H9 (cell line): ENCODE measurements at regions not wholly inside any gene's neighbourhood (a gene's known extent, or its start where the extent isn't known, plus 50 kb on each side); places are given as distances from the start of the nearest gene placed in this dataset.

ENCODE experiments used
- DNase-seq: peaks from one replicate; pipeline ENCODE4 v3.0.0-alpha.2; 2017
- H2AFZ ChIP-seq: one replicate; pipeline ENCODE4 v1.6.1; 2013; ENCODE audit warnings: mild to moderate bottlenecking, low read length, control low read depth, moderate library complexity
- H2AK5ac ChIP-seq: 2 replicates; pipeline ENCODE4 v1.6.1; 2013; ENCODE audit warnings: low read length, control low read depth, mixed read lengths; ENCODE audit not compliant: insufficient read length
- H2BK120ac ChIP-seq: one replicate; pipeline ENCODE4 v1.6.1; 2013; ENCODE audit warnings: low read depth, mild to moderate bottlenecking, low read length, control low read depth, inconsistent platforms; ENCODE audit not compliant: poor library complexity, severe bottlenecking
- H2BK12ac ChIP-seq: 2 replicates; pipeline ENCODE4 v1.6.1; 2013; ENCODE audit warnings: low read length, control low read depth, mixed read lengths, low read depth; ENCODE audit not compliant: insufficient read length
- H2BK15ac ChIP-seq: 2 replicates; pipeline ENCODE4 v1.6.1; 2013; ENCODE audit warnings: low read depth, low read length, control low read depth
- H2BK20ac ChIP-seq: one replicate; pipeline ENCODE4 v1.6.1; 2013; ENCODE audit warnings: low read depth, mild to moderate bottlenecking, low read length, control low read depth, inconsistent platforms; ENCODE audit not compliant: poor library complexity, severe bottlenecking
- H2BK5ac ChIP-seq: 2 replicates; pipeline ENCODE4 v1.6.1; 2013; ENCODE audit warnings: low read length, control low read depth, mixed read lengths; ENCODE audit not compliant: insufficient read length
- H3K14ac ChIP-seq: 2 replicates; pipeline ENCODE4 v1.6.1; 2013; ENCODE audit warnings: low read length, control low read depth; ENCODE audit not compliant: insufficient read depth
- H3K18ac ChIP-seq: 2 replicates; pipeline ENCODE4 v1.6.1; 2013; ENCODE audit warnings: low read depth, mild to moderate bottlenecking, mixed read lengths, low read length, control low read depth; ENCODE audit not compliant: insufficient read length
- H3K23ac ChIP-seq: 2 replicates; pipeline ENCODE4 v1.6.1; 2013; ENCODE audit warnings: low read length, control low read depth, mixed read lengths, low read depth; ENCODE audit not compliant: insufficient read length
- H3K23me2 ChIP-seq: 2 replicates; pipeline ENCODE4 v1.6.1; 2013; ENCODE audit warnings: low read depth, mild to moderate bottlenecking, mixed read lengths, low read length, control low read depth; ENCODE audit not compliant: insufficient read length, poor library complexity, severe bottlenecking
- H3K27ac ChIP-seq: 2 replicates; pipeline ENCODE4 v1.5.1; 2013; ENCODE audit warnings: low read length, control low read depth, mixed read lengths, low read depth; ENCODE audit not compliant: insufficient read length
- H3K27me3 ChIP-seq: 2 replicates; pipeline ENCODE4 v1.6.1; 2013; ENCODE audit warnings: low read length, control low read depth, inconsistent platforms; ENCODE audit not compliant: insufficient read depth
- H3K4ac ChIP-seq: 2 replicates; pipeline ENCODE4 v1.6.1; 2013; ENCODE audit warnings: low read depth, mild to moderate bottlenecking, control low read depth, inconsistent platforms, low read length, moderate library complexity
- H3K4me1 ChIP-seq: 2 replicates; pipeline ENCODE4 v1.6.1; 2013; ENCODE audit warnings: low read length, control low read depth, inconsistent platforms; ENCODE audit not compliant: insufficient read depth
- H3K4me2 ChIP-seq: 2 replicates; pipeline ENCODE4 v1.6.1; 2013; ENCODE audit warnings: low read length, control low read depth, mixed read lengths; ENCODE audit not compliant: insufficient read length, insufficient read depth
- H3K56ac ChIP-seq: 2 replicates; pipeline ENCODE4 v1.6.1; 2013; ENCODE audit warnings: low read depth, mild to moderate bottlenecking, mixed read lengths, low read length, control low read depth; ENCODE audit not compliant: insufficient read length
- H3K79me1 ChIP-seq: 2 replicates; pipeline ENCODE4 v1.6.1; 2013; ENCODE audit warnings: low read depth, mild to moderate bottlenecking, moderate library complexity, low read length, control low read depth, inconsistent platforms; ENCODE audit not compliant: insufficient read depth, poor library complexity, severe bottlenecking
- H3K79me2 ChIP-seq: 2 replicates; pipeline ENCODE4 v1.6.1; 2013; ENCODE audit warnings: low read length, control low read depth, inconsistent platforms; ENCODE audit not compliant: insufficient read depth
- H3K9ac ChIP-seq: 2 replicates; pipeline ENCODE4 v1.6.1; 2013; ENCODE audit warnings: low read length, control low read depth, mixed read lengths; ENCODE audit not compliant: insufficient read length; ENCODE audit errors: extremely low read depth
- H3K9me3 ChIP-seq: one replicate; pipeline ENCODE4 v1.6.1; 2013; ENCODE audit warnings: low read depth, low read length, inconsistent platforms; ENCODE audit not compliant: control insufficient read depth
- H3T11ph ChIP-seq: one replicate; pipeline ENCODE4 v1.6.1; 2013; ENCODE audit warnings: mild to moderate bottlenecking, low read length, control low read depth, inconsistent platforms
- H4K20me1 ChIP-seq: one replicate; pipeline ENCODE4 v1.6.1; 2013; ENCODE audit not compliant: control insufficient read depth, insufficient read length, insufficient read depth
- H4K5ac ChIP-seq: 2 replicates; pipeline ENCODE4 v1.6.1; 2013; ENCODE audit warnings: low read depth, mild to moderate bottlenecking, mixed read lengths, low read length, control low read depth; ENCODE audit not compliant: insufficient read length
- H4K8ac ChIP-seq: replicated peaks from 2 replicates; pipeline ENCODE4 v1.6.1; 2013; ENCODE audit warnings: low read length, control low read depth, mixed read lengths, low read depth; ENCODE audit not compliant: insufficient read length
- H4K91ac ChIP-seq: 2 replicates; pipeline ENCODE4 v1.6.1; 2013; ENCODE audit warnings: low read depth, mild to moderate bottlenecking, moderate library complexity, mixed read lengths, low read length, control low read depth; ENCODE audit not compliant: insufficient read length
- H3K27ac Mint-ChIP-seq, 3 experiments: 2 replicates in 2 of 3; 3 replicates in 1 of 3; pipeline ENCODE4 v1.8.0; 2020 to 2021; ENCODE audit warnings: mixed read lengths in 3 of 3, mild to moderate bottlenecking in 1 of 3, moderate library complexity in 1 of 3
- H3K27me3 Mint-ChIP-seq: 2 replicates; pipeline ENCODE4 v1.8.0; 2021; ENCODE audit warnings: low read depth, mild to moderate bottlenecking, moderate library complexity, mixed read lengths
- H3K36me3 Mint-ChIP-seq, 3 experiments: 2 replicates in 2 of 3; 3 replicates in 1 of 3; pipeline ENCODE4 v1.8.0; 2020 to 2021; ENCODE audit warnings: low read depth in 3 of 3, mixed read lengths in 3 of 3; ENCODE audit not compliant: insufficient read depth in 1 of 3
- H3K4me1 Mint-ChIP-seq, 2 experiments: 2 replicates each; pipeline ENCODE4 v1.8.0; 2020; ENCODE audit warnings: mixed read lengths in 2 of 2
- H3K4me3 Mint-ChIP-seq, 2 experiments: 2 replicates in 1 of 2; 3 replicates in 1 of 2; pipeline ENCODE4 v1.8.0; 2020 to 2021; ENCODE audit warnings: mild to moderate bottlenecking in 2 of 2, mixed read lengths in 2 of 2, moderate library complexity in 1 of 2
- H3K9me3 Mint-ChIP-seq, 2 experiments: 2 replicates in 1 of 2; 3 replicates in 1 of 2; pipeline ENCODE4 v1.8.0; 2020; ENCODE audit warnings: mild to moderate bottlenecking in 2 of 2, mixed read lengths in 2 of 2, moderate library complexity in 1 of 2
- CTCF ChIP-seq: fragments of 200-600 bp; sonication (generic); conservative IDR thresholded peaks from 3 replicates; pipeline ENCODE4 v1.8.0; 2021; ENCODE audit warnings: antibody characterized with exemption, mild to moderate bottlenecking
- WGBS: extraction: QIAGEN DNeasy Blood & Tissue Kit; methylation state at CpG from one replicate; pipeline ENCODE4 v1.1.7; 2013; ENCODE audit warnings: missing lambda C conversion rate, low lambda C conversion rate, mixed read lengths; ENCODE audit not compliant: insufficient read length; ENCODE audit errors: extremely low coverage; 5-methylcytosine and 5-hydroxymethylcytosine counted together

DNA sequence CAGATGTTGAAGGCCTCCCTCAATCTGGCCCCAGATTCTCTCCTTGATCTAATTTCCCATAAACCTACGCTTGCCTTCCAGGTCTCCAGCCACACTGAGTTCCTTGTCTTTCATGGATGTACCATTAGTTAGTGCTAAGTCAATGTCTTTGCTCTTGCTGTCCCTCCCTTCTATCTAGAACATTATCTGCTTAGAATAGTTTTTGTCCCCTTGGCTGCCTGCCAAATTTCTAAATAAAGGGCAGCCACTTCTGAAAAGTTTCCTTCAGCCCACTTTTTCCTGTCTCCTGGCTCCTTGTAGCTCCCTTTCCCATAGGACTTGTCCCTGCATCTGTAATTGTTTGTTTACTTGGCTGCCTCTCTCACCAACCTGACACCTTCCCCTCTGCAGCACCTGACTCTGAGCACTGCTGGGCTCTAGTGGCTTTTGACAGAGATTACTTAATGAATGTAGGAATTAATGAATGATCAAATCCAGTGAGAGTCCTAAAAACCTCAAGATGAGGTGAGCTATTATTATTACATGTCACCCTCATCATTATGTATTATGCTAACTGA is 58.3 kb downstream of the CXCL12 start:
- Histone ChIP-seq H2AFZ (no peak overlapping the region), H3T11ph (no peak overlapping the region), H2BK5ac (no peak overlapping the region), H3K4ac (no peak overlapping the region), H3K27me3 (no peaks in the 10 kb centered on the region), H3K23me2 (no peaks in the 10 kb centered on the region), H3K4me2 (no peak overlapping the region), H3K14ac (no peak overlapping the region), H2AK5ac (no peak overlapping the region), H4K8ac (no peak overlapping the region), H4K5ac (no peak overlapping the region), H2BK15ac (no peak overlapping the region), H3K79me2 (no peaks in the 10 kb centered on the region), H3K23ac (no peak overlapping the region), H2BK12ac (no peak overlapping the region), H2BK120ac (no peak overlapping the region), H4K91ac (no peak overlapping the region), H3K27ac (no peak overlapping the region), H2BK20ac (no peak overlapping the region), H3K9me3 (no peaks in the 10 kb centered on the region), H4K20me1 (no peaks in the 10 kb centered on the region), H3K18ac (no peak overlapping the region), H3K4me1 (no peaks in the 10 kb centered on the region), H3K79me1 (no peaks in the 10 kb centered on the region), H3K9ac (no peak overlapping the region), H3K56ac (no peak overlapping the region)
- DNase-seq = no peak
- Mint-ChIP-seq H3K36me3 (no peaks in the 10 kb centered on the region), H3K4me3 (no peak overlapping the region), H3K27me3 (peaks cover 15% of the 10 kb centered on the region), H3K9me3 (no peaks in the 10 kb centered on the region; a peak in 1 of 5 replicates), H3K27ac (no peak overlapping the region), H3K4me1 (no peaks in the 10 kb centered on the region)
- no peak for TF ChIP-seq CTCF
- WGBS = no CpG with 5 or more reads among the region's 1 CpG
